H1 (cell line): ENCODE measurements at regions not wholly inside any gene's neighbourhood (a gene's known extent, or its start where the extent isn't known, plus 50 kb on each side); places are given as distances from the start of the nearest gene placed in this dataset.

Experiments
- ATF3 ChIP-seq: IDR thresholded peaks from 2 replicates; pipeline ENCODE4 v1.6.1; 2011; ENCODE audit warnings: low read depth, mild to moderate bottlenecking, low read length; ENCODE audit not compliant: insufficient read depth
- CTBP2 ChIP-seq: IDR thresholded peaks from 2 replicates; pipeline ENCODE4 v1.7.0; 2011; ENCODE audit warnings: borderline replicate concordance, mild to moderate bottlenecking, moderate library complexity, mixed read lengths, low read length; ENCODE audit not compliant: insufficient read depth, insufficient read length
- EP300 ChIP-seq, 2 experiments: IDR thresholded peaks; 1 replicate in 1 of 2; 2 replicates in 1 of 2; pipeline ENCODE4 v1.6.1; 2011 to 2012; ENCODE audit warnings: low read depth in 2 of 2, low read length in 2 of 2, mild to moderate bottlenecking in 2 of 2, borderline replicate concordance in 1 of 2, inconsistent platforms in 1 of 2, moderate library complexity in 1 of 2
- HDAC6 ChIP-seq: IDR thresholded peaks from one replicate; pipeline ENCODE4 v1.7.1; 2012; ENCODE audit warnings: low read depth, mild to moderate bottlenecking, inconsistent platforms, low read length, moderate library complexity
- JUN ChIP-seq: IDR thresholded peaks from 2 replicates; pipeline ENCODE4 v1.6.1; 2011; ENCODE audit warnings: low read depth, mild to moderate bottlenecking, improper control_type of control experiment, low read length
- KDM1A ChIP-seq: fragments of 200-600, 300-600 bp; sonication (generic); IDR thresholded peaks from 2 replicates; pipeline ENCODE4 v1.7.1; 2016; ENCODE audit warnings: mild to moderate bottlenecking, low read length, borderline replicate concordance
- RFX5 ChIP-seq: IDR thresholded peaks from 2 replicates; pipeline ENCODE4 v1.6.1; 2011; ENCODE audit warnings: low read depth, low read length, improper control_type of control experiment, borderline replicate concordance
- TAF1 ChIP-seq: IDR thresholded peaks from 2 replicates; pipeline ENCODE4 v1.6.1; 2011; ENCODE audit warnings: mild to moderate bottlenecking, low read depth, low read length

- TF ChIP-seq EP300 (IDR thresholded peaks at IDR 0.05; ENCODE audit: borderline replicate concordance in 1 of 2, low read depth in 2 of 2, low read length in 2 of 2) (no peak), ATF3 (no peak), CTBP2 (no peak), JUN (no peak), RFX5 (no peak), HDAC6 (no peak), TAF1 (no peak), KDM1A (no peak)
Observed at GRCh38 chr2:150627526-150627925, 140.1 kb upstream of the RND3 start (continued).
